DOHH2 (cell line): ENCODE measurements at regions not wholly inside any gene's neighbourhood (a gene's known extent, or its start where the extent isn't known, plus 50 kb on each side); places are given as distances from the start of the nearest gene placed in this dataset.
A peak's percentile ranks its signal among the peaks of the same experiment; 100 is the strongest.

ENCODE experiments used
- H3F3A ChIP-seq: fragments of 200-600 bp; sonication (generic), shearing (Covaris generic); 2 replicates; pipeline ENCODE4 v1.6.0; 2016; ENCODE audit warnings: antibody characterized with exemption, mild to moderate bottlenecking; ENCODE audit not compliant: control insufficient read depth, insufficient read depth
- H3K27ac ChIP-seq: fragments of 200-600 bp; sonication (generic); 2 replicates; pipeline ENCODE4 v1.5.1; 2014; ENCODE audit warnings: low read depth, mild to moderate bottlenecking, low read length, moderate library complexity
- H3K27me3 ChIP-seq: fragments of 200-600 bp; sonication (generic); 2 replicates; pipeline ENCODE4 v1.6.1; 2014; ENCODE audit warnings: mild to moderate bottlenecking, low read length, mixed read lengths; ENCODE audit not compliant: control insufficient read depth
- H3K36me3 ChIP-seq: fragments of 200-600 bp; sonication (generic); 2 replicates; pipeline ENCODE4 v1.6.1; 2014; ENCODE audit warnings: mild to moderate bottlenecking, low read length, moderate library complexity, mixed read lengths; ENCODE audit not compliant: control insufficient read depth
- H3K4me1 ChIP-seq: fragments of 200-600 bp; sonication (generic); 2 replicates; pipeline ENCODE4 v1.6.1; 2014; ENCODE audit warnings: mild to moderate bottlenecking, low read length, mixed read lengths; ENCODE audit not compliant: control insufficient read depth
- H3K4me2 ChIP-seq: fragments of 200-600 bp; sonication (generic); 2 replicates; pipeline ENCODE4 v1.6.0; 2014; ENCODE audit warnings: mild to moderate bottlenecking, low read length, moderate library complexity
- H3K4me3 ChIP-seq: fragments of 200-600 bp; sonication (generic); 2 replicates; pipeline ENCODE4 v1.5.1; 2014; ENCODE audit warnings: mild to moderate bottlenecking, low read length, mixed read lengths
- H3K79me2 ChIP-seq: fragments of 200-600 bp; sonication (generic); 2 replicates; pipeline ENCODE4 v1.6.1; 2014; ENCODE audit warnings: mild to moderate bottlenecking, low read length, mixed read lengths; ENCODE audit not compliant: control insufficient read depth
- H3K9me2 ChIP-seq: fragments of 200-600 bp; sonication (generic); replicated peaks from 2 replicates; pipeline ENCODE4 v1.6.1; 2014; ENCODE audit warnings: mild to moderate bottlenecking, low read length, mixed read lengths; ENCODE audit not compliant: control insufficient read depth
- H3K9me3 ChIP-seq: fragments of 200-600 bp; sonication (generic); 2 replicates; pipeline ENCODE4 v1.6.1; 2014; ENCODE audit warnings: antibody characterized with exemption, low read length, mixed read lengths; ENCODE audit not compliant: control insufficient read depth, insufficient read depth
- H4K20me1 ChIP-seq: fragments of 200-600 bp; sonication (generic); 2 replicates; pipeline ENCODE4 v1.6.0; 2014; ENCODE audit warnings: low read depth, mild to moderate bottlenecking, antibody characterized with exemption, low read length, moderate library complexity; ENCODE audit not compliant: control insufficient read depth, insufficient read depth
- CTCF ChIP-seq: fragments of 200-600 bp; sonication (generic); IDR thresholded peaks from one replicate; pipeline ENCODE4 v1.5.1; 2014; ENCODE audit warnings: antibody characterized with exemption, mild to moderate bottlenecking, low read depth, low read length; ENCODE audit not compliant: poor library complexity, severe bottlenecking
- EZH2phosphoT487 ChIP-seq: fragments of 200-600 bp; sonication (generic); IDR thresholded peaks from 2 replicates; pipeline ENCODE4 v1.6.1; 2017; ENCODE audit warnings: borderline replicate concordance, mild to moderate bottlenecking, antibody characterized with exemption, low read length, moderate library complexity, mixed read lengths

GRCh38 chr15:94154255-94154654 is 77.1 kb upstream of the MCTP2 start:
- no peaks in the 10 kb centered on the region for H4K20me1 ChIP-seq
- no peak overlapping the region for H3K4me3 ChIP-seq
- no peaks in the 10 kb centered on the region for H3F3A ChIP-seq
- H3K4me1 ChIP-seq, result no peaks in the 10 kb centered on the region
- TF ChIP-seq EZH2phosphoT487, result no peak
- peak; percentile 40 for TF ChIP-seq CTCF
- no peaks in the 10 kb centered on the region for H3K36me3 ChIP-seq
- H3K9me2 ChIP-seq, result no peaks in the 10 kb centered on the region
- no peak overlapping the region for H3K4me2 ChIP-seq
- H3K27me3 ChIP-seq, result no peaks in the 10 kb centered on the region
- no peaks in the 10 kb centered on the region for H3K79me2 ChIP-seq
- no peak overlapping the region for H3K27ac ChIP-seq
- H3K9me3 ChIP-seq, result no peaks in the 10 kb centered on the region

GRCh38 chr15:94145046-94145445 is 86.3 kb upstream of the MCTP2 start:
- Histone ChIP-seq H3K36me3 (no peaks in the 10 kb centered on the region), H3K4me3 (no peak overlapping the region), H3F3A (no peaks in the 10 kb centered on the region), H3K27me3 (peaks cover 7% of the 10 kb centered on the region; the same call in 1 of the 2 replicates), H3K9me3 (no peaks in the 10 kb centered on the region), H3K4me1 (no peaks in the 10 kb centered on the region), H3K79me2 (no peaks in the 10 kb centered on the region), H4K20me1 (no peaks in the 10 kb centered on the region), H3K9me2 (no peaks in the 10 kb centered on the region), H3K27ac (no peak overlapping the region), H3K4me2 (no peak overlapping the region)
- TF ChIP-seq CTCF, result no peak

DNA sequence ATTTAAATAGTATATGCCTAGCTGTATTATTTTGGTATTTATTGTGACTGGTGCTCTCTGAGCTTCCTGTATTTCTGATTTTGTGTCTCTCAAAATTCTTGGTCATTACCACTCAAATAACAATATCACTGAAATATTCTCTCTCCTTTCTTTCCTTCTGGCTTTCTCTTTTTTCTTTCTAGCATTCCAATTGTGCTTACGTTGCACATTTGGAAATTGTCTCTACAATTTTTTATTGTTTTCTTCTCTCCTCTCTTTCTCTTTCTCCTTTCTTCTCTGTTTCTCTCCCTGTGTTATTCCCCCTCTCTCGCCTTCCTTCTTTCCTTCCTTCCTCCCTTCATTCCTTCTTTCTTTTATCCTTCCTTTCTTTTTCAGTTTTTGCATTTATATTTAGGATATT is 89.6 kb upstream of the MCTP2 start:
- no peaks in the 10 kb centered on the region for H3K4me1 ChIP-seq
- H3K27me3 ChIP-seq, result peaks cover 14% of the 10 kb centered on the region
- no peaks in the 10 kb centered on the region for H4K20me1 ChIP-seq
- no peak overlapping the region for H3K4me3 ChIP-seq
- H3K27ac ChIP-seq, result no peak overlapping the region
- H3K9me3 ChIP-seq, result no peaks in the 10 kb centered on the region
- H3K4me2 ChIP-seq, result no peak overlapping the region
- H3K79me2 ChIP-seq, result no peaks in the 10 kb centered on the region
- no peaks in the 10 kb centered on the region for H3K9me2 ChIP-seq
- no peaks in the 10 kb centered on the region for H3F3A ChIP-seq
- TF ChIP-seq CTCF (no peak), EZH2phosphoT487 (no peak)
- no peaks in the 10 kb centered on the region for H3K36me3 ChIP-seq
